GM13977 (cell line): ENCODE measurements at regions not wholly inside any gene's neighbourhood (a gene's known extent, or its start where the extent isn't known, plus 50 kb on each side); places are given as distances from the start of the nearest gene placed in this dataset.

Experiments used
- DNase-seq: peaks from one replicate; pipeline ENCODE4 v3.0.0; 2012; ENCODE audit warnings: low spot score
- CTCF ChIP-seq: IDR thresholded peaks from 2 replicates; pipeline ENCODE4 v1.5.1; 2012; ENCODE audit warnings: mild to moderate bottlenecking, control low read depth; ENCODE audit not compliant: insufficient read depth; ENCODE audit errors: extremely low read depth, missing control alignments
- in situ Hi-C: fragments of 300-500 bp; cut with MboI; formaldehyde crosslinking; loops from one replicate; pipeline ENCODE4 v1.12.0; 2022; ENCODE audit warnings: low sequenced_read_pairs, low pct_unique_long_range_greater_than_20kb, mixed read lengths, inconsistent platforms; ENCODE audit not compliant: unreplicated experiment

GRCh38 chr11:70607561-70607960, 209.2 kb downstream of the CTTN start:
- in situ Hi-C loops = no loop called here
- DNase-seq = no peak
- TF ChIP-seq CTCF = no peak

- in situ Hi-C loops = no loop called here
- DNase-seq = no peak
- TF ChIP-seq CTCF = no peak
Observed at GRCh38 chr11:70608568-70609470, 210.5 kb downstream of the CTTN start.

- DNase-seq = no peak
- in situ Hi-C loops = no loop called here
- no peak for TF ChIP-seq CTCF
Observed at GRCh38 chr11:70610566-70611565, 212.5 kb downstream of the CTTN start.

- DNase-seq = no peak
- in situ Hi-C loops = no loop called here
- no peak for TF ChIP-seq CTCF
Observed at GRCh38 chr11:70611821-70612220, 213.5 kb downstream of the CTTN start.

- DNase-seq = no peak
- in situ Hi-C loops = no loop called here
- no peak for TF ChIP-seq CTCF
Observed at GRCh38 chr11:70612459-70613141, 214.3 kb downstream of the CTTN start.

- no peak for DNase-seq
- in situ Hi-C loops = no loop called here
- no peak for TF ChIP-seq CTCF
Observed at GRCh38 chr11:70614034-70614681, 215.8 kb downstream of the CTTN start.
